ENCODE measurements at regions not wholly inside any gene's neighbourhood (a gene's known extent, or its start where the extent isn't known, plus 50 kb on each side); places are given as distances from the start of the nearest gene placed in this dataset.

- TF ChIP-seq CTCF (IDR thresholded peaks at IDR 0.05; ENCODE audit: borderline replicate concordance, extremely low read depth, low read length, poor library complexity, severe bottlenecking), result no peak
- no peak for TF ChIP-seq EZH2 (IDR thresholded peaks at IDR 0.05; ENCODE audit: borderline replicate concordance, low read depth, low read length, severe bottlenecking)
Measured at GRCh38 chr12:91384366-91384765, 201.7 kb upstream of the DCN start.
